GM18498 (cell line): ENCODE measurements at regions not wholly inside any gene's neighbourhood (a gene's known extent, or its start where the extent isn't known, plus 50 kb on each side); places are given as distances from the start of the nearest gene placed in this dataset.

Source experiments
- ATAC-seq: cut with Tn5 transposase; IDR thresholded peaks from one replicate; pipeline ENCODE4 v1.9.1; 2021; ENCODE audit warnings: mild to moderate bottlenecking, moderate library complexity; ENCODE audit not compliant: unreplicated experiment

DNA sequence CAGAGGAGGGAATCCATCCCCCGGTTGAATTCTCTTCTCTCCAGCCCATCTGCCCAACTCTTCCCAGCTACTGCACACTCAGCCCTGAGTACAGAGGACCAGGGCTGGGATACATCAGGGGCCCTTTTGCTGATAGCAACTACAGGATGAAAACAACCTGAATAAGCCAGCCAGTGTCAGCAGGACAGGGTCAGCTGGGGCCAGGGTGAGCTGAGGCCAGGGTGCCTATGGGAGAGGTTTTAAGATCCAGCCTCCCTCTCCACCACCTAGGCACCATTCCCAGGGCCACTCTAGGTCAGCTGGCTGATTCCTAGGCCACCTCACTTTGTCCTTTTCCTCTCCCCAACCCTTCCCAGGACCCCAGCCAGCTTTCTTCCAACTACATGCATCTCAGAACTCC lies 83.8 kb downstream of the MRPL46 start:
- no peak for ATAC-seq

DNA sequence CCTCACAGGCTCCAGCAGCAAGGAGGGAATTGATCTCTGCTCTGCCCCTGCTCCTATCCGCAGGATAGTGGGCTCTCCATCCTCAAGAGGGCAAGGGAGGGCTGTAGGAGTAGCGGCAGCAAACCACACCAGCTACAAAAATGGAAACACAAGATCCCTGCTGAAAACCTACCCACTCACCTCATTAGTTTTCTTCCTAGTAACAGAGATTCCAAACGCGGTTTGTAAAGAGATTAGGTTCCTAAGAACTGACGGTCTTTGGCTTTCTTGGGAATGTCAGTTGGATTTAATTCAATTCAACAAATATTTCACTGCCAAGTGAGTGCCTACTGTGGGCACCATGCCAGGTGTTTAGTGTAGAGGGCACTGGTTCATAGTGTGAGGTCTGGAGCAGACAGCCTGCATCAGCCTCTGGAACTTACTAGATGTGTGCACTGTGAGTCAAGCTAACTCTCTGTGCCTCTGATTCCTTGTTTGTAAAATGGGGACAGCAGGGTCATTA lies 84.7 kb downstream of the MRPL46 start:
- ATAC-seq, result no peak

DNA sequence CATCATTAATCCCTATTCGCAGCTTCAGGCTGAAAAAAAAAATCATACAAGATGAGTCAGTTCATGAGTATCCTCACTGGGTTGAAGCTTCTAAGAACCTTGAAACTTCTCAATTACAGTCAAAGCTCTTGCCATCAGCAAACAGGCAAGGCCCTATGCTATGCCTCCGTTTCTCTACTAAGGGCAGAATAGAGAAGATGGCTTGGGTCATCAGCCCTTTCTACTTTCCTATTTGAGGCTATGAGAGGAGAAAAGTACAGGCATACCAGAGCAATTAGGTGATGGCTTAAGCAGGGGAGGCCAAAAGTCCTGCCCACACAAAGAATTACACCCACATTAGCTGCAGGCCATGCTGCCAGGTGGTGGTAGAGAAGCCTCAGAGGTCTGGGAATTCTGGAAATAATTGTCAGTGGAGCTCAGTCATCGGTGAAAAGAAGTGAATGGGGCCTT lies 89.0 kb downstream of the MRPL46 start:
- no peak for ATAC-seq

DNA sequence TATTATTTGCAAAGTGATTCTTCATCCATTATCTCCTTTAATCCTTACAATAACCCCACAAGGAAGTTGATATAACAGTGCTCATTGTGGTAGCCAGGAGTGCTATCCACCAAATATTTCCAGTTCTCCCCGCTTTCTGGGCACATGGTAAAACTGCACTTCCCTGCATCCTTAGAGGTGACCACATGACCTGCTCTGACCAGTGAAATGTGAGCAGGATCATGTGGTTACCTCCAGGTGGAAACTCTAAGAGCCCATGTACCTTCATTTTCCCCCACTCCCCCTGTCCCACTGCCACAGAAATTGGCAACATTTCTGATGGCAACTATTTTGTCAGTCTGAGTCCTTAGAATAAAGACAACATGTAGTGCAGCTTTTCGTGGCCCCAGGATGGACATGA lies 89.7 kb downstream of the MRPL46 start:
- ATAC-seq, result no peak

GRCh38 chr15:88376574-88377174 lies 90.5 kb downstream of the MRPL46 start:
- ATAC-seq, result no peak

DNA sequence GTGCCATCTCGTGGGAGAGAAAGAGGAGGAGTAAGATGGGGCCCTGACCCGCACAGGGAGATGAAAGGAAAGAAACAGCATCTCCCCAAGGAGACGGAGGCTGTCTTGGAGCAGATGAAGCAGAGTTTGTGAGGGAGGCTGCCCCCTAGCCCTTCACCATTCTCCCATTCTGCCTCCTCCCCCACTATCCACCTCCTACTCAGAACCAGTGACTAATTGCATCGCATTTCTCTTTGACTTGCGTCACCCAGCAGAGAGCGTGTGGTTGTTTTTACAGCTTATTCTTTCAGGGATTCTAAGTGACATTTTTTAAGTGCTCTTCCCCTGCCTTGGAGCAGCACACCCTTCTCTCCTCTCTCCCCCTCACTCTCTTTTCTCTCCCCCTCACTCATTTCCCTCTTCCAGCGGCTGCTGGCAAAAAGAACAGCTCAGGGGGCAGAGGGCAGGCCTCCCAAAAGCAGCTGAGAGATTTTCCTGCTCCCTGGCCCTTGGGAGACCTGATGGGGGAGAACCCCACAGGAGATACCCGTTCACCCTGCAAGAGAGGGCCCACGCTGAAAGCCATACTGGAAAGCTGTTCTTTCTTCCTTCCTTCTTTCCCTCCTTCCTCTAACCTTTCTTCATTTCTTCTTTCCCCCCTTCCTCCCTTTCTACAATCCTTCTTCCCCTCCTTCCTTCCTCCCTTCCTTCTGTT lies 91.8 kb downstream of the MRPL46 start:
- no peak for ATAC-seq

- ATAC-seq, result no peak
These were observed 102.1 kb downstream of the MRPL46 start for GRCh38 chr15:88365124-88365523.

- ATAC-seq, result no peak
These were observed 92.2 kb upstream of the NTRK3 start for GRCh38 chr15:88348579-88349230.

- no peak for ATAC-seq
These were observed 89.4 kb upstream of the NTRK3 start for GRCh38 chr15:88345962-88346361.

GRCh38 chr15:88344786-88345185 lies 88.2 kb upstream of the NTRK3 start:
- no peak for ATAC-seq

DNA sequence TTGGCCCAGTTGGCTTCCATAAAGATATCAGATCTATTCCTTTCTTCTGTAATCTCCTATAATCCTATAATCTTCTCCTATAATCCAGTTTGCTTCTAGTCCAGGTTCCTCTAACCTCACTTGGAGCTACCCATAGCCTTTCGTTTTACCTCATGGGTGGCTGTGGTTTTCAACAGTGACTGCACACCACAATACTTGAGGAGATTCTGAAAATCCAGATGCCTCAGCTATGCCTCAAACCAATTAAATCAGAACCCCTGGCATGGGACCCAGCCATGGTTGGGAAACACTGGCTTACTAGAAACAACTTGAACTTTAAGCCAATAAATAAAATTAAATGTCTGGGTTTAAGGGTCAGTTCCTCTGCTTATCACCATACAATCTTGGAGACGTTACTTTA lies 86.1 kb upstream of the NTRK3 start:
- ATAC-seq, result no peak

- no peak for ATAC-seq
These were observed 85.1 kb upstream of the NTRK3 start for GRCh38 chr15:88341653-88342052.

- no peak for ATAC-seq
These were observed 84.5 kb upstream of the NTRK3 start for GRCh38 chr15:88341006-88341405.

- ATAC-seq, result no peak
These were observed 81.5 kb upstream of the NTRK3 start for GRCh38 chr15:88337993-88338392.

- no peak for ATAC-seq
These were observed 78.5 kb upstream of the NTRK3 start for GRCh38 chr15:88335074-88335473.

DNA sequence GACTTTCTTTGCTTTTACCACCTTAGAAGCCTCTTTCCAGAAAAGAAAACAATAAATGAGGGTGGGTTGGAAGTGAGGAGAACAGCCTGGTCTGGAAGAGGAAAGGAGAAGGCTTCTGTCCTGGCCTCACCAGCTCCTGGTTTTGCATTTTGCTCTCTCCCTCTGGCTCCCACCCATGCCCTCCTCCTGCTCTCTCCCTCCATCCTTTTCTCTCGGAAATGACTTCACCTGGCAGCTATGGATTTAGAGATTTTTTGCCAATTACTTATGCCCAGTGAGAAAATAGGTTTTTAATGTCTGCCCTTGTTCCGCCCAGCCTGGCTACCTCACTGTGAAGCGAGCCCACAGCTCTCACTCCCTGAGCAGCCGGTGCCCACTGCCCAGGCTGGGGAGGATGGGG lies 77.9 kb upstream of the NTRK3 start:
- ATAC-seq, result no peak

GRCh38 chr15:88331291-88331690 lies 74.8 kb upstream of the NTRK3 start:
- peak; percentile 56 for ATAC-seq

DNA sequence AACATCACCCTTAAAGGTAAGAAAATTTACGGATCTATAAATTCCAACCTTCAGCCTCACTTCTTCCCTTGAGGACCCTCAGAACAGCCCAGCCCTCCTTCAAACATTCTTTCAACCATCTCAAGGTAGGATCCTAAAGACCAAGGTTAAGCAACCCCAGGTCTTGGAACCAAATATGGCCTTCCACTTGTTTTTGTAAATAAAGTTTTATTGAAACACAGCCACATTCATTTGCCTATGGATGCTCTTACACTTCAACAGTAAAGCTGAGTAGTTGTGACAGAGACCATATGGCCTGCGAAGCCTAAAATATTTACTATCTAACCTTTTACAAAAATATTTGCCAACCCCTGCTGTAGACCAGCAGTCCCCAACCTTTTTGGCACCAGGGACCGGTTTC lies 70.4 kb upstream of the NTRK3 start:
- no peak for ATAC-seq

DNA sequence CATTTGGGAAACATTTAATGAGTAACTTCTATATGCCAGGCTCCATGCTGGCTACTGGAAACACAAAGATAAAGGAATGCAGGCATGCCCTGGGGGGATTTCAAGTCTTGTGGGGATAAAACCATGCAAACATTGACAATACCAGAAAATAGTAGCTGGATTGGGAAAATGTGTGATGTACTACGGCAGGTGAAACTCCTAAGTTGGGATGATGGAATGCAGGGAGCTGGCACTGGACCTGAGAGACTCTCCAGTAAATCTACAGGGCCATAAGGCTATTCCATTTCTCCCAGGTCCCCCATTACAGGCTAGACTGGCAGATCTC lies 68.2 kb upstream of the NTRK3 start:
- ATAC-seq, result no peak

- ATAC-seq, result no peak
These were observed 67.6 kb upstream of the NTRK3 start for GRCh38 chr15:88323976-88324740.

DNA sequence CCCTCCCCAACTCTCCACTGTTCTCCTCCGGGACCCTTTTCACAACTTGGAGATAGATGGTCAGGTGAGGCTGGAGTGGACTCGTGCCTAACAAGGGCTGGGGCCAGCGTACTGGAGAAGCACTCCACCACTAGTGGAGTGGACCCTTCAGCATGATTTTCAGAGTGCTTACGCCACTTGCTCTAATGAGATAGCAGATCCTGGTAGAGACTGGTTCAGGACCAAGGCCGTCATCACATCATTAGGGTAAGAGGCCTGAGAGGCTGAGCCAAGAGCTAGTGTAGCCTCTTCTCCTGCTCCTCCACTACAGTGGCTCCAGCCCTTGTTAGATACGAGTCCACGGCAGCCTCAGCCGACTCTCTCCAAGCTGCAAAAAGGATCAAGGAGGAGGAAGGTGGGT lies 66.9 kb upstream of the NTRK3 start:
- no peak for ATAC-seq

- no peak for ATAC-seq
These were observed 65.9 kb upstream of the NTRK3 start for GRCh38 chr15:88322461-88322860.
